ELF-1 (cell line): ENCODE measurements at regions not wholly inside any gene's neighbourhood (a gene's known extent, or its start where the extent isn't known, plus 50 kb on each side); places are given as distances from the start of the nearest gene placed in this dataset.
A peak's percentile ranks its signal among the peaks of the same experiment; 100 is the strongest.
"Not testable (repeated sequence)": the region's sequence is repeated elsewhere in the genome, so short reads cannot be mapped to it uniquely, and the experiment has no call there.

Source experiments
- DNase-seq: peaks from one replicate; pipeline ENCODE4 v3.0.0-alpha.2; 2016; ENCODE audit warnings: low read depth, low spot score

- DNase-seq = no peak
Measured at GRCh38 chr16:10312784-10313724, 72.8 kb upstream of the ATF7IP2 start.

GRCh38 chr16:10314317-10314716 is 71.5 kb upstream of the ATF7IP2 start:
- no peak for DNase-seq

GRCh38 chr16:10314811-10315210 is 71.0 kb upstream of the ATF7IP2 start:
- no peak for DNase-seq

GRCh38 chr16:10317425-10318001 is 68.3 kb upstream of the ATF7IP2 start:
- DNase-seq = no peak

- no peak for DNase-seq
Measured at GRCh38 chr16:10318798-10319500, 66.9 kb upstream of the ATF7IP2 start.

GRCh38 chr16:10321407-10322387 is 64.2 kb upstream of the ATF7IP2 start:
- no peak for DNase-seq

GRCh38 chr16:10322723-10323527 is 62.9 kb upstream of the ATF7IP2 start:
- DNase-seq = peak; percentile 37

GRCh38 chr16:10323528-10323869 is 62.4 kb upstream of the ATF7IP2 start:
- no peak for DNase-seq

GRCh38 chr16:10324210-10324609 is 61.7 kb upstream of the ATF7IP2 start:
- no peak for DNase-seq

- DNase-seq = no peak
Measured at GRCh38 chr16:10325783-10326543, 59.9 kb upstream of the ATF7IP2 start.

- DNase-seq = no peak
Measured at GRCh38 chr16:10326647-10327046, 59.2 kb upstream of the ATF7IP2 start.

- DNase-seq = not testable (repeated sequence)
Measured at GRCh38 chr16:10328291-10328690, 57.6 kb upstream of the ATF7IP2 start.

GRCh38 chr16:10332241-10332640 is 53.6 kb upstream of the ATF7IP2 start:
- peak; percentile 74 for DNase-seq

GRCh38 chr16:10332775-10333174 is 53.1 kb upstream of the ATF7IP2 start:
- no peak for DNase-seq

- DNase-seq = no peak
Measured at GRCh38 chr16:10333321-10334032, 52.4 kb upstream of the ATF7IP2 start.

- DNase-seq = no peak
Measured at GRCh38 chr16:10335681-10336080, 50.2 kb upstream of the ATF7IP2 start.
